Inflammatory macrophage treated with lipopolysaccharide for 4 hours (primary cell): ENCODE measurements at regions not wholly inside any gene's neighbourhood (a gene's known extent, or its start where the extent isn't known, plus 50 kb on each side); places are given as distances from the start of the nearest gene placed in this dataset.
"Not testable (repeated sequence)": the region's sequence is repeated elsewhere in the genome, so short reads cannot be mapped to it uniquely, and the experiment has no call there.

Experiments
- DNase-seq: peaks from one replicate; pipeline ENCODE4 v3.0.0-alpha.2; 2020

DNA sequence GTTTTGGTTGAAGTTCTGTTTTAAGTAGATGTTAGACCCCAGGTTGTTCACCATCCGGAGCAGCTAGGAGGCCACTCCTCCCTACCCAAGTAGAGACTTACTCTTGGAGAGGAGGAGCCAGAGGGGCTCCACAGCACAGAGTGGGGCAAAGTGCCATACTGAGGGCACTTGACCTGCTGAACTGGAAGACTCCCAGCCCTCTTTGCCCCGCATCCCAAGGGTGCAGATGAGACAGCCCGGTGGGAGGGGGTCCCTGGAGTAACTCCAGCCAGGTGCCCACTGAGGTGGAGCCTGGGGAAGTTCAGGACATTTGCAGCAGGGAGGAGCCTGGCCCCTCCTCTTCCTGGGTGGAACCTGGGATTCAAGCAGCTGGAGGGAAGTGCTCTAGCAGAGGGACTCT, 102.1 kb upstream of the GPR6 start:
- DNase-seq = no peak

DNA sequence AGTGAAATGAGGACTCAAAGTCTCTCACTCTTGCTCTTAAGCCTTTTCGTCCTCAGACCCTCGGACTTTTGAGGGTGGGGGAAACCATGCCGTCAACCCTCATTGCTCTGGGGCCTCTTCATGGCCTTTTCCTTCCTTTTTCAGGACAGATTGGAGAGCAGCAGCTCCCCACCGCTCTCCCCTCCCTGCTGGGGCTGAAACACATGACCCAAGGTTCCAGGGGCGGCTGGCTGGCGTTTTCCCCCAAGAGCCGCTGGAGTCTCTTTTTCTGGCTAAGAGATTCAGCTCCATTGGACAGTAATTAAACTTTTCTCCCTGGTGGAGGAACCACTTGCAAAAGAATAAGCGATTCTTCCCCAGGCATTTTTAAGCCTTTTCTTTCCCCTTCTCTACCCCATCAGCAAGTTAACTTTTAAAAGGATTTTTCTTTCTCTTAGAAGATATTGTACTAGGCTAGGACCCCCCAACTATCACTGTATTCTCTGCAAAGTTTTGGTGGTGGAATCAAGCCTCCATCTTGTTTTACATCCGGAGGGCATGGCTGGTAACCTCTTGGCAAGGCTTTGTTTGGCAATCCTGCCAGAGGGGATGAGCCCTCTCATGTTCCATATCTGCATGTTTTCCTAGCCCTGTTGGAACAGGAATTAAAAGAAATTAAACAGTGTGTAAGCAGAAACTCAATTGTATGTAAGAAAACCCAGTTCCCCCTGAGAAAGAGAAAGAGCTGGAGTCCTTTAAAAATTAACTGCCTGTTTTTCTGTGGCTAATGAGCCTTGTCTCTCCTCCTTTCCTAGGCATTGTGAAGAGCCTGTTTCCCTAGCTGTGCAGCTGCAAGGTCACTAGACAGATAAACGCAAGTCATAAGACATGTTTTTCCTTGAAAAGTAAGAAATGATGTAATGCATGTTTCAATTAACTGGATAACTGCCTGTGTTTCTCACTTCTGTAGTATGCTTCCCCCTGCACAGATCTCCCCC, 100.8 kb upstream of the GPR6 start:
- no peak for DNase-seq

DNA sequence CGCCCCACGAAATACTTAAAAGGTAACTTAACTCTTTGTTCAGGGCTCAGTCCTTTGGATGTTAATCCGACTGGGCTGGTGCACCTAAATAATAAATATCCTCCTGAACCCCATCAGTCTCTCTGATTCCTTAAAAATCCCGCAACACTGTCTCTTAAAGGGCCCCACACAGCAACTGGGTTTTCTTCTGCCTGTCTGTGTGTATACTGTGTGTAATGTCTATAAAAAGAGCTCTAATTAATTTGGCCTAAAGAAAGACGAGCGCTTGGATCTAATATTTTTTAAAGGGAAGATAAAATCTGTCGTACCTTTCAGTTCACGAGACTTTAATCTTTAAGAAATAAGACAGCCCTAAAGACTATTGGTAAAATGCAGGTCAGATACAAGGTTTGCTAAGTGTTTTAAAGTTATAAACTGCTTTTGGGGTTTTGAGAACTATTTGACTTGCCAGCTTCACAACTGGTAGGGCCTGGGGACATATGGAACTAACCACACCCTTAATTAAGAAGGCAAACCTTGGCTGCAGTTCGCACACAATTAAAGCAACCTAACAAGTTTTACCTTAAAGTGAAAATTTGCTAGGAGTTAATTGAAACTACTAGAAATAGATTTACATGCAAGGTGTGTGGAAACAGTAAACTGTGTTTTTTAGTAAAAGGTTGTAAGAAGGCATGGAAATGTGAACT, 100.0 kb upstream of the GPR6 start:
- not testable (repeated sequence) for DNase-seq

DNA sequence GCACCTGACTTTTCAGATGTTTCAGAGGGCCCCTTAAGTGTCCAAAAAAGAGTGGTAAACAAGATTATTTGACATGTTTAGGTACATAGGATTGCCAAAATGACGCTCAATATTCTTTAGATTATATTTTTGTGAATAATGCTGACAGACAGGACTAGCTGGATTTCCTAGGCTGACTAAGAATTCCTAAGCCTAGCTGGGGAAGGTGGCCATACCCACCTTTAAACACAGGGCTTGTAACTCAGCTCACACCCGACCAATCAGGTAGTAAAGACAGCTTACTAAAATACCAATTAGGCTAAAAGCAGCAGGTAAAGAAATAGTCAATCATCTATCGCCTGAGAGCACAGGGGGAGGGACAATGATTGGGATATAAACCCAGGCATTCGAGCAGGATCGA, 99.0 kb upstream of the GPR6 start:
- DNase-seq = not testable (repeated sequence)

DNA sequence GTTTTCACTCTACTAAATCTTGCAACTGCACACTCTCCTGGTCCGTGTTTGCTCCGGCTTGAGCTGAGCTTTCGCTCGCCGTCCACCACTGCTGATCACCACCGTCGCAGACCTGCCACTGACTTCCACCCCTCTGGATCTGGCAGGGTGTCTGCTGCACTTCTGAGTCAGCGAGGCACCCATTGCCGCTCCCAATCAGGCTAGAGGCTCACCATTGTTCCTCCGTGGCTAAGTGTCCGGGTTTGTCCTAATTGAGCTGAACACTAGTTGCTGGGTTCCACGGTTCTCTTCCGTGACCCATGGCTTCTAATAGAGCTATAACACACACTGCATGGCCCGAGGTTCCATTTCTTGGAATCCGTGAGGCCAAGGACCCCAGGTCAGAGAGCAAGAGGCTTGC, 98.6 kb upstream of the GPR6 start:
- DNase-seq = no peak

DNA sequence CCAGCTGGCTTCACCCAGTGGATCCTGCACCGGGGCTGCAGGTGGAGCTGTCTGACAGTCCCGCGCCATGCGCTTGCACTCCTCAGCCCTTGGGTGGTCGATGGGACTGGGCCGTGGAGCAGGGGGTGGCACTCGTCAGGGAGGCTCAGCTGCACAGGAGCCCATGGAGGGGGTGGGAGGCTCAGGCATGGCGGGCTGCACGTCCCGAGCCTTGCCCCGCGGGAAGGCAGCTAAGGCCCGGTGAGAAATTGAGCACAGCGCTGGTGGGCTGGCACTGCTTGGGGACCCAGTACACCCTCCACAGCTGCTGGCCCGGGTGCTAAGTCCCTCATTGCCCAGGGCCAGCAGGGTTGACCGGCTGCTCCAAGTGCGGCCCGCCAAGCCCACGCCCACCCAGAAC, 97.0 kb upstream of the GPR6 start:
- not testable (repeated sequence) for DNase-seq

DNA sequence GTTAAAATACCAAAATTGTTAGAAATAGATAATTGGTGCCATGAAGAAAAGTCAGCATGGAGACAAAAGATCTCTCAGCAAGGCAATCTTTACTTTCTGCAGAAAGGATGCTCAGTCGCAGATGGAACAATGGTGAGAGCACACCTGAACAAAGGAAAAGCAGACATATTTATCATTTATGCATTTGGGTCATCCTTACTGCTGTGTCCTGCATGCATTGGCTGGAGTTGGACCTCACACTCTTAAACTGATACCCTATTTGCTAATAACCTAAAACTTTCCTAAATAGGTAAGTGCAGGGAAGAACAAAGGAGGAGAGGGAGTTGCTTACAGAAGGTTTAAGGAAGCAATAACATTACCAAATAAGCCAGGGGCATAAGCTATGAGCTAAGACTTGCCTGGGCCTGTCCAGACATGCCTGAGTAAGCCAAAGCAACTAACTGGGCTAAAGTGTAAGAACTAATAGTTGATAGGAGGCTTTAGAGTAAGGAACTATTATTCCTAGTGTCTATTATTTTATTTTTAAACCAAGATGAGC, 96.1 kb upstream of the GPR6 start:
- peak; percentile 26 for DNase-seq

DNA sequence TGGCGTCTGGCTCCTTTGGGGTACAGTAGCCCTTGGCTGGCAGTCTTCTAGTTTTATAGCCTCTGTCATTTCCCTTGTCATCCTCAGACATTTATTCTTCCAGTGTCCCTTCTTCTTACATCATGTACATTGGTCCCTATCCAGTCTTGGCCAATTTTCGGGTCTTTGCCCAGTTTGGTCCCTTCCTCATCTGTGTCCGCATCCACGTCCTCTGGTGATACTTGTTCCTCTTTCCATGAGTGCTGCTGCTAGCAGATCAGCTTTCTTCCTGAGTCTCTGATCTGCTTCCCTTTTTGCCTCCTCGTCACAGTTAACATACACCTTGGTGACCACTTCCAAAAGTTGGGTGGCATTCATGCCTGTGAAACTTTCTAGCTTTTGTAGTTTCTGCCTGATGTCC, 86.2 kb upstream of the GPR6 start:
- DNase-seq = peak; percentile 91

DNA sequence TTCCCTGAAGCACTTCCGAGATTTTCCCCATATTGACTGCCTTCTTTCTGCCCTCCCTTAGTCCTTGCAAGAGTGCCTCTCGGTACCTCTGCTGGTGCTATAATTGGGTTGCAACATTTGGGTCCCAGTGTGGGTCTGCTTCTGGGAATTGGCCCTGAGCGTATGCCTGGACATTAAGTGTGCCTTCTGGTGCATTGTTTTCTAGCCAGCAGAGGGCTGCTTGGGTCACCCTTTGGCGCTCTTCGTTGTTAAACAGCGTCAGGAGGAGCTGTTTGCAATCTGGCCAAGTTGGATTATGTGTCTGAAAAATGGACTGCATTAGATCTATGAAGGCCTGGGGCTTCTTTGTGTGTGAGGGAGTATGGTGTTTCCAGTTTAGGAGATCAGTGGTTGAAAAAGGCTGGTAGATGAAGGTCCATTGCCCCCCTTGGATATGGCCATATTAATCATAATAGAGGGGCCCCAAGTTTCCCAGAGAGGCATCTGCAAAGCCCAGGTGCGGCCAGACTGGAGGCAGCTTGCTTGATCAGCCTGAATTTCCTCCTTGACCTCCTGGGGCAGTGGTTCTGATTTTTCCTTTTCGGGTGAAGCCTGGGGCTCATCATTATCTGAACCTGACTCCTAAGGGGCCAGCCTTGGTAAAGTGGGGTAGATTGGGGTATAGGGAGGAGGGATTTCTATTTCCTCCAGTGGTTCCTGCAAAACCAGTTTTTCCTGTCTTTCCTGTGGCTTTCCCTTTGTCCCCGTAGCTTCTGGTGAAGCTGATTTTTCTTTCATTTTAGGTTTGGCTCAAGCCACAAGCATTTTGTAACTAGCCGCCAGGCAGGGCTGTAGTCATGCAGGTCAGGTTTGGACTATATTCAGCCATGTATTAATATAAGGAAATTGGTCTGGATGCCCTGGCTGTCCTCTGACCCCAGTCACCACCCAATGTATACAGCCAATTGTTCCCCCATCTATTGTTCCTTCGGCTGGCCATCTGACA, 85.4 kb upstream of the GPR6 start:
- DNase-seq = peak; percentile 37

DNA sequence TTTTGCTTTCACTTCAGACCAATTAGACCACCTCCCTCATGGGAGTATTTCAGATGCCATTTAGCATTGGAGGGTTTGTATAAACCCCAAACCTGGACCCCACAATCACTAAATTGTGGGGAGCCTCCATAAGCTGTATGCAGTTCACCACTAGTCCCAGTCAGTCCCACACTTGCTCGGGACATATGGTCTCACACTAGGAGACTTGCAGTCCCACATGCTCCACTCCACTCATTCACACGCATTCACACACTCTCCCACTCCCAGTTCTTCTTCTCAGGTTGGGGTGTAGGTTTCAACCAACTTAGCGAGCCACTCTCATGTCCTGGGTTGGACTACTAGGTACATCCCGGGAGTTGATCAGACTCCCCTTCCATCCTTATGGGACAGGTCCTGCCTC, 84.5 kb upstream of the GPR6 start:
- no peak for DNase-seq

DNA sequence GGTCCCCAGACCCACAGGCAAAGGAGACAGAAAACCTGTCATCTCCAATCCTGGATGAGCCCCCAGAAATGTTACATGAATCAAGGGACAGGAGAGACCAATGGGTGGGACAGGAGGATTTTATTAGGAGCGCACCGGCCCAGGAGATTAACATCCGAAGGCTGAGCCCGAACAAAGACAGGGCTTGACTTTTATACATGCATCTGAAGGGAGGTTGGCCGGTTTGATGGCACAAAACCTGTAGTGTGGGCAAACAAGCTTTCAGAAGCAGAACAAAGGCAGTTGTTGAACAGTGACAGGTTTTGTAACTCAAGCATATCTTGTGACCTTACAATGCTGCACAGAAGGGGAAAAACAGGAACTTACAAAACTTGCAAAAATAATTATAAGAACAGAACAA, 83.9 kb upstream of the GPR6 start:
- DNase-seq = peak; percentile 89

DNA sequence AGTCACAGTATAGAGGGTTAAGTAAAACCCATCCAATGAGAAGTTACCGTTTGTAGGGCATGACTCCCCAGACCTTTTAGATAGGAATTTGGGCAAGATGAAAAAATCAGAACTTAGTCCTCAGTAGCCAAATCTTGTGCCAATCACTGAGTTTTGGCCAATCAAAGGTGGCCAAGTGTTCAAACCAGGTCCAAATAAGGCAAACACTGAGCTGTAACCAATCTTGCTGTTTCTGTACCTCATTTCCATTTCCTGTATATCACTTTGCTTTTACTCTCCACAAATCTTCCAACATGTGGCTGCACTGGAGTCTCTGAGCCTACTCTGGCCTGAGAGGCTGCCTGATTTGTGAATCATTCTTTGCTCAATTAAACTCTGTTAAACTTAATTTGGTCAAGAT, 81.8 kb upstream of the GPR6 start:
- DNase-seq = peak; percentile 7

DNA sequence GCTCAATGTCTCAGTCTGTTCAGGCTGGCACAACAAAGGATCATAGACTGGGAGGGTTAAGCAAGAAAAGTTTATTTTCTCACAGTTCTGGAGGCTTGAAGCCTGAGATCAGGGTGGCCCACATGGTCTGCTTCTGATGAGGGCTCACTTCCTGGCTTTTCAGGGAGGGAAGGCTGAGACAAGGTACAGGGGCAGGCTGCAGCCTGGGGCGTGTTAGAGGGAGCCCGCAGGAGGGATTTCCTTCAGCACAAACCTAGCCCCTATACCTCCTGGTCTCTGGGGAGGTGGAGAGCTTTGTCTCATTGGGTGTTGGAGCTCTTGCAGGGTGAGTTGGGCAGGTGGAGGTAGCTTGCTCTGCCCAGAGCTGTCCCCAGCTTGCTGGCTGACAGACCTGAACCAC, 81.1 kb upstream of the GPR6 start:
- DNase-seq = no peak

DNA sequence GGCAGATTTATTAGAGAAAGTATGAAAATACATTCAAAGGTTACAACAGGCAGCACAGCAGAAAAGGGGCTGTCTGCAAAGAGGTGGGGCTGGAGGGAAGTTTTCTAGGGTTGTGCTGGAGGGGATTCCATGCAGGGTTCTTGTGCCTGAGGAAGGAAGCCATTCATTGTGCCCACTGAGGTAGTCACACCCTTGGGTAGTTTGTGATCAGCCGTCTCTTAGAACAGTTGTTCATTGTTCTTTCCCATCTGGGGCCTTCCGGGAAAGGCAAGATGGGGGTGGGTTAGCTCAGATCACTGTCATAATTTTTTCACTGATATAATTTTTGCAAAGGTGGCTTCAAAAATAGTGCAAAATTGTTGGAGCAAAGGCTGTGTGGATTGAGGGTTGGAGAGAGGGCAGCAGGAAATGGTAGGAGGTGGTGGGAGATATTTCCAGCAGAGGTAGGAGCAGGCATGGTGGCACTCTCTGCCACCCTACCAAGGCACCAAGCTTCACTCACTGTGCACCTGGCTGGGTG, 80.5 kb upstream of the GPR6 start:
- DNase-seq = no peak

DNA sequence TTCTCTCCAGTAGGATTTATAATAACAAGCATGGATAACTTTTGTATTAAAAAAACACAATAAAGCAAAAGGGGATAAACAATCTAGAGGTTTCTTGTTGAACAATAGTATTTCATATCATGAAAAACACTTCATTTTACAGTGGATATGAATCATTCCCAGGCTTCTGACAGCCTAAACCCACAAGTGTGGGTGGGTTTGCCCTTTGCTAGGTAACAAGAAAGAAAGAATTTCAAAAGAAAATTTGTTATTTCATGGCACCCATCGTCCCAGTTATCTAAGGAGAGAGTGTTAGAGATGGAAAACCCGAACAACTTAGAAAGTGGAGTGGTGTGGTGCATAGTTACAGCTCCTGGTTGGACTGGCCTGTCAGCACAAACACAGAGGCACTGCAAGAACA, 76.1 kb upstream of the GPR6 start:
- DNase-seq = no peak

DNA sequence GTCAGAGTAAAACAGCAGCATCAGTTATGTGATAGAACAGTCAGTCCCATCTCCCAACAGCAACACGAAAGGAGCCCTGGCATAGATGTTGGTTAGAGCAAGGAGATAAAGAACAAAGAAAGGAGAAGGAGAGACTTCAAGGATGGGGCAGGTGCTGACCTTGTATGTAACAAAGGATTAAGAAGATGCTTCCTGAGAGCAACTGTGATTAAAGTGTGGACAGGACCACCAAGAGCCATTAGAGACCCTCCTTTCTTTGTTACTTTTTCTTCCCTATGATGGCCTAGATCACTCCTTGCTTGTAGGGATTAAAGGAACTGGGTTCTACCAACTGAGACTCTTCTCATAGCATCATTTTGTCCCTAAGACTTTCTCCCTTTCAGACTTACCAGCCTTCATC, 75.2 kb upstream of the GPR6 start:
- DNase-seq = no peak

DNA sequence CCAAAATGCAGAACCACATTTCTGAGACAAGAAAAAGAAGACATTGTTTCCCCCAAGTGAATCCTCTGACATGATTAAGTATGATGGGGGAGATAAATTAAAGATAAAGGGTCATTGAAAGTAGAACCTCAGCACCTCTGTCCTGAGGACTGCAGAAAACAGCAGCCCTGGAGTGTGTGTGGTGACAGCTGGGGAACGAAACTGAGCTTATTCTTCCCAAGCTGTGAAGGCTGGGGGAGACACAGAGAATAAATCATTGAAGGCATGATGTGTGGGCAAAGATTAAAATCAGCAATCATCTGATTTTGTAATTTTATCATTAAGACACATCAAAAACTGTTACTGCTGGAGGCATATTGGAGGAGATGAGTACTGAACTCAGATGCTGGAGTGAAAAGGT, 67.5 kb upstream of the GPR6 start:
- DNase-seq = no peak

DNA sequence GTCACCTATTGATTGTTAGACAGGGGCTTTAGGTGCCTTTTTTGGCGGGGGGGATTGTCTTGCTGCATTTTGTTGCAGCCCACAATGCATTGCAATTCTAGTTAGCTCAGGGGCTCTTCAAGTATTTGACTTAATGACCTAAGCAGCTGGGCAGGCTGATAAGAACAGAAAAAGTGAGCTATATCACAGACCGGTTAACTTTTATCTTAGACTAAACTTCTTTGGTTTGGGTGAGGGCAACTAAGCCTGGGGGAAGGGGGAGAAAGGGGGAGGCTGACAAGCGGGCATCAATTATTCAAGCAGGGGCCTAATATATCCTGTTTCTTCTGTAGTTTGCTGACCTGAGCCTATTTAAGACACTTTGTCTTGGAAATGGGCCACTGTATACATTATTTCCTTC, 66.0 kb upstream of the GPR6 start:
- no peak for DNase-seq

DNA sequence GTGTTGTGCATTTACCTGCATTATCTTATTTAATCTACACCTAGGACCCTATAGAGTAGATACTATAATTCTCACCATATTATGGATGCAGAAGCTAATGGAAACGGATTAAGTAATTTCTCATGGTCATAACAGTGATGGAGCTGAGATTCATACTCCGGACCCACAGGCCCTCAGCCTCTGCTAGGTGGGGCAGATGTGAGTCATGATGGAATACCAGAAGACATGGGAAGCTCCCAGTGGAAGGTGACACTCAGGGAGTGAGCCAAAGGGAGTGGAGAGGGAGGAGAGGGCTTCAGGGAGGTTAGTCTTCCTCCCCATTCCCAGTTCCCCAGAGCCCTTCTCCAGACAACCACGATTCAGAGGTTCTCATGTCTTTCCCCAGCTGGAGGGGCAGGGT, 65.2 kb upstream of the GPR6 start:
- no peak for DNase-seq

DNA sequence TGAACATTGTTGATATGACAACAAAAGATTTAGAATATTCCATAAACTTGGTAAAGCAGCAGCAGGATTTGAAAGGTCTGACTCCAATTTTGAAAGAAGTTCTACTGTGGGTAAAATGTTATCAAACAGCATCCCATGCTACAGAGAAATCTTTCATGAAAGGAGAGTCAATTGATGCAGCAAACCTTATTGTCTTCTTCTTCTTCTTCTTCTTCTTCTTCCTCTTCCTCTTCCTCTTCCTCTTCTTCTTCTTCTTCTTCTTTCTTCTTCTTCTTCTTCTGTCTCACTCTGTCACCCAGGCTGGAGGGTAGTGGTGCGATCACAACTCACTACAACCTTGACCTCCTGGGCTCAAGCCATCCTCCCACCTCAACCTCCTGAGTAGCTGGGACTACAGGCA, 62.4 kb upstream of the GPR6 start:
- not testable (repeated sequence) for DNase-seq

DNA sequence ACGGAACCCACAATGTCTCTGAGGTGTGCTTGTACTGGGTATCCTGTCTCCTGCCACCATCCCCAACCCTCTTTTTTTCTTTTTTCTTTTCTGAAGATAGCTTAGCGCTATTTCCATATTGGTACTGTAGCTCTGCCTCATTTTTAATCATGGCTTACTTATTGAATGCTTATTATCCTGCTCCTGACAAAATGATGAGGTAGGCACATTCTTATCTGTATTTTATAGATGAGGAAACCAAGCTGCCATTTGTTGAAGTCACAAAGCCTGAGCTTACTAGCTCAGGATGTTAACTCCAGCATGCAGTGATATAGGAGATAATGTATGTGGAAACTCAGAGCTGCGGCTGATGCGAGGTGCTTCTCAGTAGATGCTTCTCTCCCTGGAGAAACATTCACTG, 61.4 kb upstream of the GPR6 start:
- DNase-seq = no peak

DNA sequence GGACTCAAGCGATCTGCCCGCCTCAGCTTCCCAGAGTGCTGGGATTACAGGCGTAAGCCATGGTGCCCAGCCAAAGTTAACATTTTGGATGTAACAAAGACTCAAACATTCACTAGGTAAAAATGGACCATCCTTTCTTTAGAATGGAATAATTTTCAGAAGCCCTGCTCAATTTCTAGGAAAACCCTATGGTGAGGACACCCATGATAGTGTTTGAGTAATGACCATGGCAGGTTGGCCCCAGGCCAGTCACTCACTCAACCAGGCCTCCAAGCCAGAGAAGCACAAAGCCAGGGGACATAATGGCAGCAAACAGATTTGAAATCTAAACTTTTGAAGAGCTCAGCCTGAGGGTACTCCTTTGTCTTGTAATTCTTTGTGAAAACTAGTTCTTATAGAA, 59.9 kb upstream of the GPR6 start:
- DNase-seq = no peak

DNA sequence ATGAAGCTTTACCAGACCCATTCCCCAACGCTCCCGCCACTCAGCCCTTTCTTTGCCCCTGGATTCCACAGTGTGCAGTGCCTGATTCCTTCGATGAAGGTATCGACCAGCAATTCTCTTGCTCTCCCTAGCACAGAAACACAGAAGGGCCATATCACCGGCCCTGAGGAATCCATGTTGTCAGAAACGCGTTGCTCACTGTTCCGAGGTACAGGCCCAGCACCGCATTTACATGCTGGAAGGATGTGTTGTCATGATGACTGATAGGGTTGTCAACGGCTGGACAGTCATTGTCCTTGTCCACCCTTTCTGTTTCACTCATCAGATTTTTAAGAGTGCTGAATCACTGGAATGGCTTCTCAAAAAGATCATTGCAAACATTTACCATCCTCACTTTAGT, 57.2 kb upstream of the GPR6 start:
- no peak for DNase-seq
